GM18499 (cell line): ENCODE measurements at regions not wholly inside any gene's neighbourhood (a gene's known extent, or its start where the extent isn't known, plus 50 kb on each side); places are given as distances from the start of the nearest gene placed in this dataset.

Experiments
- ATAC-seq: cut with Tn5 transposase; IDR thresholded peaks from one replicate; pipeline ENCODE4 v1.9.1; 2021; ENCODE audit warnings: moderate number of reproducible peaks; ENCODE audit not compliant: insufficient read depth, unreplicated experiment

GRCh38 chr13:79267560-79267959 is 138.5 kb downstream of the RBM26 start:
- ATAC-seq = no peak

- peak; percentile 70 for ATAC-seq
Measured at GRCh38 chr13:79258489-79258888, 147.6 kb downstream of the RBM26 start.

- ATAC-seq = no peak
Measured at GRCh38 chr13:79246578-79246949, 159.5 kb downstream of the RBM26 start.

GRCh38 chr13:79245937-79246577 is 160.0 kb downstream of the RBM26 start:
- ATAC-seq = no peak

- ATAC-seq = no peak
Measured at GRCh38 chr13:79241697-79242096, 164.4 kb downstream of the RBM26 start.

- ATAC-seq = no peak
Measured at GRCh38 chr13:79237981-79238380, 168.1 kb downstream of the RBM26 start.

GRCh38 chr13:79231887-79232286 is 174.2 kb downstream of the RBM26 start:
- ATAC-seq = no peak

GRCh38 chr13:79229761-79230160 is 176.3 kb downstream of the RBM26 start:
- no peak for ATAC-seq

GRCh38 chr13:79228972-79229371 is 177.1 kb downstream of the RBM26 start:
- ATAC-seq = no peak

- peak; percentile 96 for ATAC-seq
Measured at GRCh38 chr13:79227418-79227817, 178.6 kb downstream of the RBM26 start.

GRCh38 chr13:79226938-79227337 is 179.1 kb downstream of the RBM26 start:
- no peak for ATAC-seq

GRCh38 chr13:79226250-79226649 is 179.8 kb downstream of the RBM26 start:
- ATAC-seq = no peak

- ATAC-seq = no peak
Measured at GRCh38 chr13:79225487-79226232, 180.4 kb downstream of the RBM26 start.

- no peak for ATAC-seq
Measured at GRCh38 chr13:79222427-79223205, 183.4 kb downstream of the RBM26 start.

GRCh38 chr13:79212064-79212619 is 193.9 kb downstream of the RBM26 start:
- ATAC-seq = no peak

- ATAC-seq = no peak
Measured at GRCh38 chr13:79211377-79211776, 194.7 kb downstream of the RBM26 start.

- no peak for ATAC-seq
Measured at GRCh38 chr13:79197933-79198332, 208.1 kb downstream of the RBM26 start.

- no peak for ATAC-seq
Measured at GRCh38 chr13:79196843-79197242, 209.2 kb downstream of the RBM26 start.

GRCh38 chr13:79196366-79196765 is 209.7 kb downstream of the RBM26 start:
- ATAC-seq = no peak

- ATAC-seq = peak; percentile 10
Measured at GRCh38 chr13:79194727-79195126, 211.3 kb downstream of the RBM26 start.

GRCh38 chr13:79194272-79194671 is 211.8 kb downstream of the RBM26 start:
- ATAC-seq = peak; percentile 92
